ENCODE measurements at regions not wholly inside any gene's neighbourhood (a gene's known extent, or its start where the extent isn't known, plus 50 kb on each side); places are given as distances from the start of the nearest gene placed in this dataset.

DNA sequence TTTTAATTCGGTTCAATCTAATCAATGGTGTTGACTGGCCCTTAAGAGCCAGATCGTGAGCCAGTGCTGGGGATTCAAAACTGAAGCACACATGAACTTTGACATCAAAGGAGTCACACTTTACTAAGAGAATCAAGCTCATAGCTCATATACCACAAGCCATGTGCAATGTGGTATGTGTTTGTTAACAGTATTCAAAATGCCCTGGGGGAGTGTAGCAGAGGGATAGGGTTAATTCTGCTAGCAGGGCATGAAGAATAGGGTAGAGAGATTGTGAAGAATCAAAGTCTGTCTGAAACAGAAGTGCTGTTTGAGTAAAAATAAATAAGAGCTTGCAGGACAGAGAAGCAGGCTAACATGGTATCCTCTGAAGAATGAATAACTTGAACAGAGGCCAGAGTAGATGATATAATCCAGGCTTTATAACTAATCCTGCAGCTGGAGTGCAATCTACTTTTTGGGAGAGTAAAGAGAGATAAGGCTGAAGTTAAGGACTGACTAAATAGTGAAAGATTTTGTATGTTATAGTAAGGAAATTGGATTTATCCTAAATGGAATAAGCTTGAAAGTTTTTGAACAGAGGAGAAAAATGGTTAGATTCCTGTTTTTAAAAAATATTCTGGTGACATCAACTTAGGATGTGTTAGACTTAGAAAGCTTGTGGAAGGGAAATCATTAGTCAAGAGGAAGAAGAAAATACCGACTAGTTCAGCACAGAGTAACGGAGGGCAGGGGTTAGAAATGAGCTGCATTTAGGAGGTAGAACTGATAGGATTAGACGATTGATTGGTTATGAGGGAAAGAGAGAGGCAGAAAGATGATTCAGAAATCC lies 292.0 kb downstream of the NFKBIZ start:
- no peak for DNase-seq (ENCODE audit: low spot score)
- ATAC-seq: no peak

DNA sequence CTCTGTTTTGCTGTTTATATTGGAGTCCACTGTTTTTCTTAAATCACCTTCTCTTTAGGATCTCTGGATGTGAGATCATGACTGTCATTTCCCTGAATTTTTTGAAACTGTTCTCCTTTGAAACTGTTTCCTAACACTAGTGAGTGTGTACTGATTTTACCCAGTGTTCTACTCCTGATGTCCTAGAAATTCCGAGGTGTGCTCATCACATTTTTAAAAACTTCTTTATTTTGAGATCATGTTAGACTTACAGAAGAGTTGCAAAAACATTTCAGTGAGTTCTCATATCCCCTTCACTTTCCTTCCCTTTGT lies 292.6 kb downstream of the NFKBIZ start:
- ATAC-seq: no peak
- DNase-seq (ENCODE audit: low spot score): no peak

DNA sequence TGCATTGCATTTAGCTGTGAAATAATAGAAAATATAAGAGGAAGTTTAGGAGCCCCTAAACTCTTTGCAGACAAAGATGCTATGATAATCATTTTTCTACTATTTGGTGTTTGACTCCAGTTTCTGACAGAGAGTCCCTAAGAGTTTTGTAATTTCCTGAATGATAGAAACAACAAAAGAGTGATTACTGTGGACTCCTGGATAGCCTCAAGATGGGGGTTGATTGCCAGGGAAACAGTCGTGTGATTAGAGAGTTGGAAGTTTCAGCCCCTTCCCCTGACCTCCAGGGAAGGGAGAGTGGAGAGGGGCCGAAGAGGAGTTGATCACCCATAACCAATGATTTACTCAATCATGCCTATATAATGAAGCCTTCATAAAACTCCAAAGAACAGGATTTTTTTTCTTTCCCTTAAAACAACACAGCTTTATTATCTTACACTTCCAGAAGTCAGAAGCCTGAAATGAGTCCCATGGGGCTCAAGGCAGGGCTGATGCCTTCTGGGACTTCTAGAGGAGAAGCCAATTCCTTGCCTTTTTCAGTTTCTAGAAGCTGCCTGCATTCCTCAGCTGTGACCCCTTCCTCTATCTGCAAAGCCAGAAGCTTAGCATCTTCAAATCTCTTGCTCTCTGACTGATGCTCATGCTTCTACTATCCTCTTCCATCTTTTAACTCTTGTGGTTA lies 292.3 kb upstream of the ZPLD1 start:
- no peak for ATAC-seq
- DNase-seq (ENCODE audit: low spot score): no peak

DNA sequence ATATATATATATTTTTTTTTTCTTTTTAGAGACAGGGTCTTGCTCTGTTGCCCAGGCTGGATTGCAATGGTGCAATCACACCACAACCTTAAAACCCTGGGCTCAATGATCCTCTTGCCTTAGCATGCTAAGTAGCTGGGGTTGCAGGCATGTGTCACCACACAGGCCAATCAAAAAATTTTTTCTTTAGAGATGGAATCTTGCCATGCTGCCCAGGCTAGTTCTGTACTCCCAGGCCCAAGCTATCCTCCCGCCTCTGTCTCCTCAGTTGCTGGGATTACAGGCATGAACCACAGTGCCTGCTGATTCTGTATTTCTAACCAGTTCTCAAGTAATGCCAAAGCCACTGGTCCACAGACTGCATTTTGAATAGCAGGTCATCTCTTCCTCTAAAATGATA lies 291.3 kb upstream of the ZPLD1 start:
- DNase-seq (ENCODE audit: low spot score): no peak
- no peak for ATAC-seq

DNA sequence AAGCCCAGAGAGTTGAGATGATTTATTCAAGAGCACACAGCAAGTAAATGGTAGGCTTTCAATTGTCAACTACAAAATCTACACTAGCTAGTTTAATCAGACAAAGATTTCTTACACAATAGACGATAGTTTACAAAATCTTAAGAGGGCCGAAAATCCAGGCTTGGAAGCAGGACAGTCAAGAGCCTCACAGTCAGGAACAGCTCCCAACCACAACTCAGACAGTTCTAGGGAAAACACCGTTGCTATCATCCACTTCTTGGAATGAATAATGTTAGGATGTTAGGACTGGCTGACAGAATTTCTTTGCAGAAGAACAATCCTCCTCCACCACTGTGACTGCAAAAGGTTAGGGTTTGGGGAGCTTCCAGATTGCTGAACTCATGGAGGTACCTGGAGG lies 290.8 kb upstream of the ZPLD1 start:
- ATAC-seq: no peak
- DNase-seq (ENCODE audit: low spot score): no peak

DNA sequence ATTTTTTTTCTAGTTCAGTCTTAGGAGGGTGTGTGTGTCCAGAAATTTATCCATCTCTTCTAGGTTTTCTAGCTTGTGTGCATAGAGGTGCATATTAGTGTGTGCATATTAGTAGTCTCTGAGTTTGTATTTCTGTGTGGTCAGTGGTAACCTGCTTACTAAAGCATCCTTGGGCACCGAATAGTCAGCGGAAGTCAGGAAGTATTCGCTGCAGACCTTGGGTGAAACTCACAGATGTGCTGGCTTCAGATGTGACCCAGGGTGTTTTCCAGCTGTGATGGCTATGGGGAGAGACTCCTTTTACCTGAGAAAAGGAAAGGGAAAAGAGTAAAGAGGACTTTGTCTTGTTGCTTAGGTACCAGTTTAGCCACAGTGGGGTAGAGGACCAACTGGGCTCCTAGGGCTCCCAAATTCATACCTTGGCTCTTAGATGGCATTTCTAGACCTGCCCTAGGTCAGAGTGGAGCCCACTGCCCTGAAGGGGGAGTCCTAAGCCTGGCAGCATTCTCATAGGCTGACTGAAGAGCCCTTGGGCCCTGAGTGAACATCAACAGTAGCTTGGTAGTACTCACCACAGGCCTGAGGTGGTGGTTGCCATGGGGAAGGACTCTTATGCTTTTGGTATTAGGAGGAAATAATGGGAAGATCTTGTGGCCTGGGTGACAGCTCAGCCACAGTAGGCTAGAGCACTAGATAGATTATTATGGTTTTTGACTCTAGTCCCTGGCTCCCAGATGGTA lies 286.0 kb upstream of the ZPLD1 start:
- no peak for ATAC-seq
- no peak for DNase-seq (ENCODE audit: low spot score)

DNA sequence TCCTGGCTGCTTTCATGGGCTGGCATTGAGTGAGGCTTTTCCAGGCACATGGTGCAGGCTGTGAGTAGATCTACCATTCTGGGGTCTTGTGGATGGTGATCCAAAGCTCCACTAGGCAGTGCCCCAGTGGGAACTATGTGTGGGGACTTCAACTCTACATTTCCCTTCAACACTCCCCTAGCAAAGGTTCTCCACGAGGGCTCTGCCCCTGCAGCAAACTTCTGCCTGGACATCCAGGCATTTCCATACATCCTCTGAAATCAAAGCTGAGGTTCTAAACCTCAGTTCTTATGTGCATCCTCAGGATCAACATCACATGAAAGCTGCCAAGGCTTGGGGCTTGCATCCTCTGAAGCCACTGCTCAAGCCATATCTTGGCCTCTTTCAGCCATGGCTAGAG lies 282.9 kb upstream of the ZPLD1 start:
- no peak for DNase-seq (ENCODE audit: low spot score)
- no peak for ATAC-seq

DNA sequence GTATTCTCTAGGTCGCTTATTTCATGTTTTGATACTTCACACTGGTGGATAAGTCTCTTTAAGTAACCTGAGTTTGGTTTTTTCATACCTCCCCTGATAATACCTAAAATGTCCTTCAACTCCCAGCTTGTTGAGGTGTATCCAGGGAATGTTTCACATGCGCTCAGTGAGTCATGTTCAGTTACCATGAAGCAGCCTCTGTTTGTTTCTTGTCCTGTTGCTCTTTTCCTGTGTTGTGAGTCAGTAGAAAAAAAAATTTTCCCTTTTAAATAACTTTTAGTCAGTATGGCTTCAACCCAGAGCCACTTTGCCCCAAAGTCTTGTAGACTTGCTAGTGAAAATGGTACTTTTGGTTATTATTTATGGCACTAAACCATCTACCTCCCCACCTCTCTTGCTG lies 278.4 kb upstream of the ZPLD1 start:
- DNase-seq (ENCODE audit: low spot score) (no peak), ATAC-seq (no peak)

DNA sequence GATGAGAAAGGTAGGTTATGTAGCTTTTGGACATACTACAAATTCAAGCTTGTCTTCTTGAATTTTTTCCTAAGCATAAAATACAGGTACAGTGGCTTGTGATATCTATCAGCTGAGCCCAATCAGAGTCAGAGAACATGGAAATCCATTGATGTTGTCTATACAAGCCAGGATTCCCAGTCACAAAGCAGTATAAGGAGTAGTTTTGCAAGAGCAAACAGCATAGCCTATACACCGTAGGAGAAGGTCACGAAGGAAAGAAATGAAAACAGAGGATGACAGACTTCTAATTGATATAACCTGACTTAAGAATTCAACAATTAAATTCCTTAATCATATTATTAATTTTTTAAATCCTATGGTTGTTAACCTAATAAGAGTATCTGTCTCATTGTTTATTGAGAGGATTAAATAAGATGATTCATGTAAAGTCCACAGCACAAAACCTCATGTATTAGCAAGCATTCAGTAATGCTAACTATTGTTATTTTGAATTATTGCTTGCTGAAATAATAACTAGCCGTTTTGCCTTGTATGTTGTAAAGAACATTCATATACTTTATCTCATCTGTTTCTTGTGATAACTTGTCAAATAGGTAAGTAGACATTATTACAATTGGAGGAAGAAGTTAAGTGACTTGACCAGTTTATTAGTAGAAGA lies 276.6 kb upstream of the ZPLD1 start:
- DNase-seq (ENCODE audit: low spot score) (no peak), ATAC-seq (no peak)

DNA sequence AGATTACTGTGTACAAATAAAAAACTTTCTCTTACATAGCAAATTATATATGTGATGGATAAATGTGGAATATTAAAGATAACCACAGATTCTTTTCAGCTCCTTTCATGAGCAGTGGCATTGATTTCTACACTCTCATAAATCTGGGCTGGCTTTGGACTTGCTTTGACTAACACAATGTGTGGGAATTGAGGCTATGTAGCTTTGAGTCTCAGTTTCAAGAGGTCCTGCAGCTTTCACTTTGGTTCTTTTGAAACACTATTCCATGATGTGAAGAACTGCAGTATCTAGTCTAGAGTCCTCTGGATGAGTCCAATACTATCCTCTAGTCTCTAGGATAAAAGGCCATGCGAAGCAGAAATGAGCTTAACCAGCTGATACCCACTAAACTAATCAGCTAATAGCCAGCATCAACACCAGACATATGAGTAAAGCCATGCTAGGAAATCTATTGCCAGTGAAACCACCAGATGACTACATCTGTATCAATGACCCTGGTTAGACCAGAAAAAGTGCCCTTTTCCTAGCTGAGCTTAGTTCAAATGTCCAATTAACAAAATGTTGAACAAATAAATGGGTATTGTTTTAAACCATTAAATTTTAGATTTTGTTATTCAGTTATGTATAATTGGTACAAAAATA lies 274.9 kb upstream of the ZPLD1 start:
- DNase-seq (ENCODE audit: low spot score) (no peak), ATAC-seq (no peak)

DNA sequence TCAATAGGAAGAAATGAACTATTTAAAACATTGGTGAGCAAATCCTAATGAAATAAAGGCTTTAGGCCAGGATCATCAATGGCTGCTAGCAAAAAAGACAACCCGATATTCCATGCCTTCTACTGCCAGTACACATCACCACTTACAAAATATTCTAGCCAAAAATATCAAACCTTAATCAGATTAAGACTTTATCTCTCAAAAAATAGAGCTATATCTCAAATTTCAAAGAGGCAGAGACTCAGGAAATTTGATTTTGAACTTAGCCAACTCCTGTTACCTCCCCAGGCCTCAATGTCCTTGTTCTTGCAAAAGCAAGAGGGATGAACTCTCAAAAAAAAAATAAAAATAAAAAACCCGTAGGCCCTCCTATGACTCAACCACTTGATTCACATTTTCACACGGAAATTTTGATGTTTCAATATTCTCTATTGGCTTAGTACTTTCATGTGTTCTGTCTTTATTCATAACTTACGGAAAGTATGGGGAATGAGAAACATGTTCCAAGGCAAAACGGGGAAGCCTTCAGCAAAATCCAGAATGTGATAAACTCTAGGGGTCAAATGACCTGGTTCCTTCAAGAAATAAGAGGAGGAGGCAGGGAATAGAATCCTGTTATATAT lies 273.3 kb upstream of the ZPLD1 start:
- DNase-seq (ENCODE audit: low spot score) (no peak), ATAC-seq (no peak)

DNA sequence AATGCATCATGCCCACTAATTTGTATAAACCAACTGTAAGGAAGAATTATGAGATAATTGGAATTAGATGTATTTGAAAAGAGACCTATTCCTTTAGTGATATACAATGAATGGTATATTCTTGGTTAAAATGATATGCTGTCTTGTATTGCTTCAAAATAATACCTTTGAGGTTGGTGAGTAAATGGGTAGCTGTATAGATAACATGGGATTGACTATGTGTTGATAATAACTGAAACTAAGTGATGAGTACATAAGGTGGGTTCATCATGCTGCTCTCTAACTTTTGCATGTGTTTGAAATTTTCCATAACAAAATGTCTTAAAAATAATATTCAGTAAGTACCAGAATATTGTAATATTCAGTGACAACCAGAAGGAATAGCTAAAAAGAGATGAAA lies 272.6 kb upstream of the ZPLD1 start:
- DNase-seq (ENCODE audit: low spot score) (no peak), ATAC-seq (no peak)

DNA sequence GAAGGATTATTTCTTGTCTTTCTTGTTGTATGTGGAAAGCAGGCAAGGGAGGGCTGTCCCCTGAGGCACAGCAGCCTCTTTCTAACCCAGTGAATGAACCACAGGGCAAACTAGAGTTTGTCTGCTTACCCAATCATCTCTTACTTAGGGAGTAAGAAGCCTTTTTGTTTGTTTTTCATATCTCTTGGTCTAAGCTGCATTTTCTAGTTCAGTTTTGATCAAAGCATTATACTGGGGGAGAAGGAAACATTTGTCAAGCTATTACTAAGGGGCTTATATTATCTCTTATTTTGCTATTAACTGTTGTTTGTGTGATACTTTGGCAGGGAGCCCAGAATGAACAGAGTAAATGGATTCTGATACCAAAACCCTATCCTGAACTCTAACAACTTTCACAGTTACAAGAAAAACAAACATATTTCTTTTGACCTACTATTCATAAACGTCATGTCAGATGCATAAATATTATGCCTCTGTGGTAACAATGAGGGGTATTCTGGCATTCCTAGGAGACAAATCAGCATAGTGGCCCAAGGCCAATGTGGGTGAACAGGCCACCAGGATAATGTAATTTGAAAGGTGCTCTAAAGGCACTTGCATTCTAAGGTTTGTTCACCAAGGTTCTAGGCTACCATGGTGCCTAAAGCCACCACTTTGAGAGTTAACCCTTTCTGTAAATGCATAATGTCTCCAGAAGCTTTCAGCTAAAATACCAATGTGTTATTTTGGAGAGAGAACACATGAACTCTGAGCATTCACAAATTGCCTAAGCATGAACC lies 271.6 kb upstream of the ZPLD1 start:
- peak; percentile 95 for ATAC-seq
- no peak for DNase-seq (ENCODE audit: low spot score)

DNA sequence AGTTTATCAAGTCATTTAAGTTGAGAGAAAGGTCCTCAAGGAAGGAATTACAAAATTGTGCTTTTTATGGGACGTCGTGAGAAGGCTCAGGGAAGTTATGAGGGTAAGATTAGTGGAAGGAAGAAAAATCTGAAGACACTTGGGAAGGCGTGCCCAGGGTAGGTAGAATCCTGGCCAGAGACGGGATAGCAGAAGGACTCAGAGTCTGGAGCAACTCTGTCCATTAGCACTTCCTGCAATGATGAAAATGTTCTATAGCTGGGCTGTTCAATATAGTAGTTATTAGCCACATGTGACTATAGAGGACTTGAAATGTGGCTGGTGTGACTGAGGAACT lies 271.0 kb upstream of the ZPLD1 start:
- no peak for ATAC-seq
- DNase-seq (ENCODE audit: low spot score): no peak

DNA sequence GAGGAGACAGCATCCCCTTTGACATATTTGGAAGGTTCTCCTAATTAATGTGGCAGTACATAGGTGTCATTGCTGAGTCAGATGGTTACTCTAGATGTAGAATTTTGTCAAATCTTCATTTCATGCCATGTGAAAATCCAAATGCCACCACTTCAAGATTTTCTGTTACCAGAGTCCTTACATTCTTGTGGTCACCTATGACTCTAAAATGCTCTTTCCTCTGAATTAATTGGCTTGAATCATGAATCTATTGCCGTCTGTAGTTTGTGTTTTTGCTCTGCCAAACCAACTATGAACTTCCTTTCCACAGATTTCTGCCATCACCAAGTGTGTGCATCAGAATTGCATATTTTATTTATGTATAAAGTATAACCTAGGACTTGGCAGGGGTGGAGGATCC lies 269.4 kb upstream of the ZPLD1 start:
- DNase-seq (ENCODE audit: low spot score): no peak
- no peak for ATAC-seq

DNA sequence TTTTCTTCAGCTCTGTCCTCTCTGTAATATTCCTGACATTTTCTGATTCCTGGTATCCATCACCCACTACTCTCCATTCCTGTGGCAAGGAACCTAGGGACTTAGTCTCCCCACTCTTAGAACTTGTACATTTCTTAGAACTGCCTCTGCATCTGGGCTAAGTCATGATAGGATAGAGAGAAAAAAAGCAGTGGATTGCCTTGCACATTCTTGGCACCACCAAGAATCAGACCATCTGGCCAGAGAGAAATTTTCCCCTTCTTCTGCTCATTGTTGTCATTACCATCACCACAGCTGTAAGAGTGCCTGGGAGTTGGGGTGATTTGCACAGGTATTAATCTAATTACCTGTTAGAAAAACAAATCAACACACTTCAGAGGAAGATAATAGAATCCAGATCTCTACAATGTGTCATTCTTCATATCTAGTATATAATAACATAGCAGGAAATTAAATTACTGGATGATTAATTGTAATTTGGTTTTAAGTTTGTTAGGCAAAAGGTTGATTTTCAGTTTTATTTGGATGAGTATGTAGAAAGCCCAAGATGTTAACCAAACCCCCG lies 264.8 kb upstream of the ZPLD1 start:
- ATAC-seq (no peak), DNase-seq (ENCODE audit: low spot score) (no peak)

DNA sequence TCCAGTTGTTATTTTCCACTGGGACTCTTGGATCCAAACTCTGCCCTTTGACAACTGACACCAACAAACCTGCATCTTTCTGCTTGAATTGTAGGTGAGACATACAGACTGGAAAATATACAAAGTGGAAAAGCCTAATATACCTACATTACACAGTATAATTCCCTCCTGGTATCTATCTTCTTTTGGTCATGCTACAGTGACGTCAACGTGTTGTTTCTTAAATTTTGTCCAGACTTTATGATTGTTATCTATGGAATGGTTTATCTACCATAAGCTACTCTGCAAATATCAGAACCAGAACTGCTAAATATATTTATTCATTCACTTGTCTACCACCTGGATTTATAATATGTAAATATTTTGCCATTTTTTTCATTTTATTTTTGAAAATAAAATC lies 264.3 kb upstream of the ZPLD1 start:
- ATAC-seq: no peak

DNA sequence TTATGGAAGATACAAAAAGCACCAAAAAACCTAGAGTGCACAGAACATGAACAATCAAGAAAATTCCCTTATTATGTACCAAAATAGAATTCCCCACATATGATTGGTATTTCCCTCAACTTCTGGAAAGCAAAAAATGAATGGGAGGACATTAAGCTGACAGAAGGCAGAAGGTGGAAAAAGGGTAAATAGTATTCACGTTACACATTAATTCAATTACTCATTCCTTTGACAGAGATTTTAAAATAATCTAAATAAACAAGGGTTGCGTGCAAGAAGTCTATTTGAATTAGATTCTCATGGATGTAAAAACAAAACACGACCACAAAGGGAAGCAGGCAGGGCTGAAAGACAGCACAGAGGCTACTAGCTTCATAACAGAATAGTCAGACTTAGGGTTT lies 260.5 kb upstream of the ZPLD1 start:
- no peak for ATAC-seq
- DNase-seq (ENCODE audit: low spot score): no peak

More for the DNA sequence above, 264.3 kb upstream of the ZPLD1 start:
- no peak for DNase-seq (ENCODE audit: low spot score)

DNA sequence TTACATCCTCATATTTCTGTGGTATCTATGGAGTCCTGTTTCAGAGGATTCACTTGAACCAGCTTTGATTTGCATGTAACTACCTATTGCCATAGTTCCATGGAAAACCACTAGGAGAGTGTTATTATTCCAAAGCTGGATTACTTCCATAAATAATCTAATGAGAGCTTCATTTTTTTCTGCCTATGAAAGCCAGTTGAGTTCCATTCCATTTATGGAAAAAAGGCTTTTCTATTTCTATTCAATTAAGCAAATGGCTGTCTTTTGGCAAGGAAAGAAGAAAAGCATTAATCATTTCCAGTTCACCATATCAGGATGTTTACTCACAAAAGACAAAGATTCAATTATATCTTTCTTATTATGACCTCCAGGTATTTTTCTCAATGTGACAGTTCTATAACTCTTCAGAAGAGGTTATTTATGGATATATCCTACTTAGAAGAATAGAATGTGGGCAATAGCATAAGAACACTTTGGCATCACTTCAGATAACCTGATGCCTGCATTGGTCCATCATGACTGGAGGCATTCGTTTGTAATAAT lies 259.9 kb upstream of the ZPLD1 start:
- ATAC-seq: no peak
- no peak for DNase-seq (ENCODE audit: low spot score)
